ENCODE measurements at regions not wholly inside any gene's neighbourhood (a gene's known extent, or its start where the extent isn't known, plus 50 kb on each side); places are given as distances from the start of the nearest gene placed in this dataset.

DNA sequence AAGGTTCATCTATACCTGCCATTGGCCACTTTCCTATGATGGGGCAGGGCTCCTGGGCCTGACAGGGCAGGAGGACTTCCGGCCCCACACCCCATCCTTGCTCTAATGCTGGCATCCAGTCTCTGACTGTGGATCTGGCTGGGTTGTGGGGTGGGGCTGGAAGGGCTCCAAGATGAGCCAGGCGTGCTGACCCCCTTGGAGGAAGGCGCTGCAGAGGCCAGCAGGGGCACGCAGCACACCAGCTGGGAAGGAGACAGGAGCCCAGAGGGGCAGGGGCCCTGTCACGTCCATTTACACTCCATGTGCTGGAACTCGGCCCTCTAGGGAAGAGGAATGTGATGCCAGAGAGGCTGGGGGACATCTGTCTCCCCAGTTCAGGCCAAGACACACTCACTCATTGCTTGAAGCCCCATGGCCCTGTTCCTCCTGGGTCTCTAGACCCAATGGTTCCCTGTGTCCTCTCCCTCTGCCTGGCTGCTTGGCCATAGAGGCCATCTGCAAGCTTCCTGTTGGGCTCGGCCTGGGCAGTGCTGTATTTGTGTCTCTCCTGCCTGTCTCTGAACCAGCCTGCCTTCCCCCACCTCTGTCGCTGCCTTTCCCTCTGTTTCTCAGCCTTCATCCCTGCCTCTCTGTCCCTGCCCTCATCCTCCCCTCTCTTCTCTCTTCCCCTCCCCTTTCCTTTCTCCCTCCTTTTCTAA is 67.5 kb upstream of the NECTIN1 start:
- H3K4me3 ChIP-seq (ENCODE audit: low read depth, low read length), result no peak overlapping the region
- no peak for DNase-seq (ENCODE audit: low read depth)
- TF ChIP-seq, protein P1, sequence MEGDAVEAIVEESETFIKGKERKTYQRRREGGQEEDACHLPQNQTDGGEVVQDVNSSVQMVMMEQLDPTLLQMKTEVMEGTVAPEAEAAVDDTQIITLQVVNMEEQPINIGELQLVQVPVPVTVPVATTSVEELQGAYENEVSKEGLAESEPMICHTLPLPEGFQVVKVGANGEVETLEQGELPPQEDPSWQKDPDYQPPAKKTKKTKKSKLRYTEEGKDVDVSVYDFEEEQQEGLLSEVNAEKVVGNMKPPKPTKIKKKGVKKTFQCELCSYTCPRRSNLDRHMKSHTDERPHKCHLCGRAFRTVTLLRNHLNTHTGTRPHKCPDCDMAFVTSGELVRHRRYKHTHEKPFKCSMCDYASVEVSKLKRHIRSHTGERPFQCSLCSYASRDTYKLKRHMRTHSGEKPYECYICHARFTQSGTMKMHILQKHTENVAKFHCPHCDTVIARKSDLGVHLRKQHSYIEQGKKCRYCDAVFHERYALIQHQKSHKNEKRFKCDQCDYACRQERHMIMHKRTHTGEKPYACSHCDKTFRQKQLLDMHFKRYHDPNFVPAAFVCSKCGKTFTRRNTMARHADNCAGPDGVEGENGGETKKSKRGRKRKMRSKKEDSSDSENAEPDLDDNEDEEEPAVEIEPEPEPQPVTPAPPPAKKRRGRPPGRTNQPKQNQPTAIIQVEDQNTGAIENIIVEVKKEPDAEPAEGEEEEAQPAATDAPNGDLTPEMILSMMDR (IDR thresholded peaks at IDR 0.05; ENCODE audit: insufficient read depth, low read depth, low read length, missing control alignments), result no peak

DNA sequence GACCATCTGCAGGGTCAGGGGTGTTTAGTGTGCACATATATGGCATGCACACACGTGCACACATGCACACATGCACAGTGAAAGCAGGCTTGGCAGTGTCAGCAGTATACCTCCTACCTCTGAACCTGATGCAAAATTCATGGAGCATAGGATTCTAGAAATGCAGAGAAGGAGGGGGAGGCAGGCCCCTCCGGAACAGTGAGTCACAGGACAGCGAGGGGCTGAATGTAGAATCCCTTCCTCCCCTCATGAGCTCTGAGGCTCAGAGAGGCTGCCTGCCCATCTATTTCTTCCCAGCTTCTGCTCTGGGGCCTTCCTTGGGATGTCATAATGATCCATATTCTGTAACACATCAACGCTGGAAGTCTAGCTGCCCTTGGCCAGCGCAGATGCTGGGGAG is 66.7 kb upstream of the NECTIN1 start:
- no peak for DNase-seq (ENCODE audit: low read depth)
- TF ChIP-seq, protein P1 (IDR thresholded peaks at IDR 0.05; ENCODE audit: insufficient read depth, low read depth, low read length, missing control alignments), result no peak
- no peak overlapping the region for H3K4me3 ChIP-seq (ENCODE audit: low read depth, low read length)

- no peak for DNase-seq (ENCODE audit: low read depth)
- no peak overlapping the region for H3K4me3 ChIP-seq (ENCODE audit: low read depth, low read length)
- TF ChIP-seq, protein P1 (IDR thresholded peaks at IDR 0.05; ENCODE audit: insufficient read depth, low read depth, low read length, missing control alignments), result no peak
Measured at GRCh38 chr11:119795231-119795630, 66.2 kb upstream of the NECTIN1 start.

- TF ChIP-seq, protein P1 (IDR thresholded peaks at IDR 0.05; ENCODE audit: insufficient read depth, low read depth, low read length, missing control alignments), result no peak
- H3K4me3 ChIP-seq (ENCODE audit: low read depth, low read length), result no peak overlapping the region
- no peak for DNase-seq (ENCODE audit: low read depth)
Measured at GRCh38 chr11:119794756-119795155, 65.8 kb upstream of the NECTIN1 start.

DNA sequence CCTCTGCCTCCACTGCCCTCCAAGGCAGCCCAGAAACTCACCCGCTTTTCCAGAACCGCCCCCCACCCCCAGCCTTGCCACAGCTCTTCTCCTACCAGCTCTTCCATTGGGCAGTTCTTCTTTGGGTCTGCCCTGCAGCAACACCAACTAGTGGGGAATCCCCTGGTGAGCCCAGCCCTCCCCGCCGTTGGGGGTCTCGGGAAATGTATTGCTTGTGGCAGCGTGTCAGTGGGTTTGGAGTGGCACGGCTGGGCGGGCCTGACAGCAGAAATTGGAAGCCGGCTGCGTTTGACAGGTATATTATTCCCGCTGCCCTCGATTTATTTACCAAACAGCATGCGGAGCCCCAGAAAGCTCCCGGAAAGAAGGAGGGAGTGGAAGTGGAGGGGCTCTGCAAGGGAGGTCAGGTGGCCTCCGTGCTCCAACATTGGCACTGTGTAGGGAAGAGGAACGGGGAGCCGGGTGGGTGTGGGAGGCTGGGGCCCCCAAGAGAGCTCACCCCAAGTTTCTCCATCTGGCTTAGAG is 65.2 kb upstream of the NECTIN1 start:
- TF ChIP-seq, protein P1 (IDR thresholded peaks at IDR 0.05; ENCODE audit: insufficient read depth, low read depth, low read length, missing control alignments), result no peak
- DNase-seq (ENCODE audit: low read depth), result no peak
- H3K4me3 ChIP-seq (ENCODE audit: low read depth, low read length), result no peak overlapping the region

DNA sequence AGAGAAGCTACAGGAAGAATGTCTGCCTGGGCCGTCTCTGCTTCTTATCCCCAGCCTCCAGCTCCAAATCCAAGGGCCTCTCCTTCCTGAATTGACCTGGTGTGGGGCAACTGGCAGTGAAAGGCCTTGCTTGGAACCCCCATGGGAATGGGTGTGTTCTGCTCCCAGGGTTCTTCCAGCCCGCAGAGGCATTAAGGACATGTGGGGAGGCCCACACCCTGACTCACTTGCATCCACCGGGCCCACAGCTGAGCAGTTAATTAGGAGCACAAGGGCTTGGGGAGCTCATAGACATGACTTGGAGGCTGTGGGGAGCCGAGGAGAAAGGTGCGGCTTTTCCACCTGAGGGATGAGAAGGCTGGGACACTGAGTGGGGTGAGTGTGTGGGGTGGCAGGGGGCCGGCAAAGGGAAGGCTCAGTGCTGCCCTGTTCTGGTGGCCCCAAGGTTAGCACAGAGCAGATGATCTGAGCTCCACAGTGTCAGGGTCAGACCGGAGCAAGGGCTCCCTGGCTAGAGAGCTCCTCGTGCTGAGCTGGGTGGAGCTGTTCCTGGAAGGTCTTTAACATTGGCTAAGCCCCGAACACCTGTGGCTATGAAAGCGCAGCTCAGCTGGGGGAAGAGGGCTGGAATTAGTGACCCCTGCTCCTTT is 64.5 kb upstream of the NECTIN1 start:
- TF ChIP-seq, protein P1 (IDR thresholded peaks at IDR 0.05; ENCODE audit: insufficient read depth, low read depth, low read length, missing control alignments), result no peak
- no peak overlapping the region for H3K4me3 ChIP-seq (ENCODE audit: low read depth, low read length)
- DNase-seq (ENCODE audit: low read depth), result no peak

Measured in GM12865 (cell line).